ENCODE measurements at regions not wholly inside any gene's neighbourhood (a gene's known extent, or its start where the extent isn't known, plus 50 kb on each side); places are given as distances from the start of the nearest gene placed in this dataset.

DNA sequence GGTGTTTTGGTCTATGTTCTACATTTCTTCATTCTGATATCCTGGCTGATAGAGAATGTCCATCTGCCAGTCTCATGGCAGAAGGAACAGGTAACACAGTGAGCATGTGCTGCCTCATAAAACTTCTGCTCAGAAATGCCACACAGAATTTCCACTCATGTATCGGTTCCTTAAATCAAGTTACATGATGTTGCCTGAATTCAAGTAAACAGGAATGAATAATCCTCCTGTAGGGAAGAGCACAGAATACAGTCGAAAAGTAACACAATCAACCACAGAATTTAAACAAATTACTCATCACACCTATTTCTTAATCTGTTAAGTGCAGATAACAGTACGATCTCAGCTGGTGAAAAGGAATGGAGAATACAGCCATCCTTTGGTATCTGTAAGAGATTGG lies 74.7 kb downstream of the FAM217A start:
- DNase-seq (ENCODE audit: low read depth in 2 of 2) = no peak

DNA sequence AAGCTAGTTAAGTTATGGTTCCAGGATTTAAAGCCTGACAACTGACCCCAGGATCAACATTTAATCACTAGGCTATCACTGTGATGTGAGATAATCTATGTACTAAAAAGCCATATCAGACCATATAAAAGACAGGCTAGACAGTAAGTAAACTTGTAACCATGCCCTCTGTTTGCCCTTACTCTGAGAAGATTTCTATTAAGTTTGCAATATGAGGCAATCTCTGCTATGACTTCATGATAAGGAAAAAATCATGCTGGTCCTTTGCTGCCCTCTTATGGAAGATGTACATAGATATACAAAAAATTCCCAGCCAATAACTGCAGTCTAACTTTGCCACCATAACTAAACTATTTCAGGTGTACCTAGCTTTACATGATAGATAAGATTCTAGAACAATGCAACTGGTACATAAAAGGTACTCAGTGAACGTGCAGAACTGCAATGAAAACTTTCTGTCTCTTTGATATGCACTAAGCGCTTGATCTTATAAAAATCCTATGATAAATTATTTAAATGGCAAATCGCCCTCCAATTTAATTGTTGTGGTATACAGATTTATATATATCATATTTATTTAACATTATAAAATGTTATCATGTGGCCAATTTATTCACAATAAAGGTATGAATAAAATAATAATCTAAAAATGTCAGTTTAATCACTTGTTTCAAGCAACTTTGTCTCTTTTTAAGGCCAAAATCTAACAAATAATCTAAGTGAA lies 70.5 kb downstream of the FAM217A start:
- no peak for DNase-seq (ENCODE audit: low read depth in 2 of 2)

DNA sequence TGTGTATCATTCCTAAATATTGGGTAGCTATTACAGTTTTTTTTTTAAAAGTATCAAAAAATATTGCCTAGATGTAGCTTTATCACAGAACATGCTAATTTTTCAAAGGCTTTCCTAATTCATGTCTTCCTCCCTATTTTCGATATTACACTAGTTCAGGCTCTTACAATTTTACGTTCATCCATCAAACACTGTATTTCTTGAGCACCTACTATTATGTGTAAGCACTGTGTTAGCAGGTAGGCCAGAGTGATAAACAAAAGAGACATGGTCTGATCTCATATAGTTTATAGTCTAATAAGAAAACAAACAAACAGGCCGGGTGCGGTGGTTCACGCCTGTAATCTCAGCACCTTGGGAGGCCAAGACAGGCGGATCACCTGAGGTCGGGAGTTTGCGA lies 69.5 kb downstream of the FAM217A start:
- DNase-seq (ENCODE audit: low read depth in 2 of 2) = no peak

DNA sequence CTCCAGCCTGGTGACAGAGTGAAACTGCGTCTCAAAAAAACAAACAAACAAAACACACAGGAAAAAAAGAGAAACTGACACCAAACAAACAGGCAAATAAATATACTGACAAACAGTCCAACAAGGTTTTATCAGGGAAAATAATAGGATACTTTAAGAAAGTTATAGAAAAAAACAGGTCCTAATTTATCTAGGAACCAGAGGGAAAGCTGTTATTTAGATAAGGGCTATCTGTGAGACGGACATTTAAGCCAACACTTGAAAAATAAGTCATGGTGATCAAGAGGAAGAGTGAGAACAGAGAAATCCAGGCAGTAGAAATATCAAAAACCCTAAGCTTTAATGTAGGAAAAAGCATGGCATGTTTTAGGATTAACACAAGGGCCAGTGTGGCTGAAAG lies 68.9 kb downstream of the FAM217A start:
- no peak for DNase-seq (ENCODE audit: low read depth in 2 of 2)

DNA sequence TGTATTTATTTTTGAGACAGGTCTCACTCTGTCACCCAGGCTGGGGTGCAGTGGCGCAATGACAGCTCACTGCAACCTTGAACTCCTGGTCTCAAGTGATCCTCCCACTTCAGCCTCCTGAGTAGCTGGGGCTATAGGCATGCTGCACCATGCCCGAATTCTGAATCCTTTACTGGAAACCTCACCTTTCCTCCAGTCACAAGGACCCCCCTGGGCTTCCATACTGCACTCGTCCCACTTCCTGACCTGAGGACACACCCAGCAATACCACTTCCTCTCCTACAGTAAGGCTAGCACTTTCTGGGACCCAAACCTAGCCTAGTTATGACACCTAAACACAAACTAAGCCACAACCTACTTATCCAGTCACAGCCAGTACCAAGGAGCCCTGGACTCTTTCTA lies 68.2 kb downstream of the FAM217A start:
- DNase-seq (ENCODE audit: low read depth in 2 of 2) = no peak

DNA sequence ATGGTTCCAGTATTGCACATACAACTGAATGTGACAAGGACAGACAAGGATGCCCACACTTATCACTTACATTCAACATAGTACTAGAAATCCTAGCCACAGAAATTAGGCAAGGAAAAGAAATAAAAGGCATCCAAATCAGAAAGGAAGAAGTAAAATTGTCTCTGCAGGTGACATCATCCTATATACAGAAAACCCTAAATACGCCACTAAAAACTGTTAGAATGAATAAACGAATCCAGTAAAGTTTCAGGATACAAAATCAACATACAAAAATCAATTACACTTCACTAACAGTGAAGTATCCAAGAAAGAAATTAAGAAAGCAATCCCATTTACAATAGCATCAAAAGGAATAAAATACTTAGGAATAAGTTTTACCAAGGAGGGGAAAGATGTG lies 66.1 kb downstream of the FAM217A start:
- no peak for DNase-seq (ENCODE audit: low read depth in 2 of 2)

DNA sequence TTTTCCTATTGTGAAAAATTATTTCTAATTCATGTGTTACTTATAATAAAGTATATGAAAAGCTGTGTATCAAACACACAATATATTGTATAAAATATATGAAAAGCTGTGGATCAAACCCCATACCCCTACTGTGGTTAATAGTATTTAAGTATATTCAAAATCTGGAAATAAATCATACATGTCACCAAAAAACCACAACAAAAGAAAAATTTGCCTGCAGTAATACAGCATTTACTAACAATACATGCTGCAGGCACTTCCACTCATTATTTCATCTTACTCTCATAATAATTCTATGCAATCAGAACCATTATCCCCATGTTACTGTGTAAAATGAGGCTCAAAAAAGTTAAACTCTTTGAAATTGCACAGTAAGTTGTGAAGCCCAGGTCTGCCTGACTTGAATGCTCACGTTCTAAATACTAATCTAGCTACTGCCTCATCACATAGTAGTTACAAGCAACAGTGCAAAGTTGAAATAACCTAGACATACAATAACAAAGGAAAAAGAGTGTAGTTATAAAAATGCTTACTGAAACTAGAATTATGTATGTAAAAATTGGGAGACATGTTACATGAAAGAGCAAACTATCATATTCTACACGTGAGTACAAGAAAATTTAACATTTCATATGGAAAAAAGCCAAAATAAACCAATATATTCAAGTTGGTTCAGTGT lies 61.7 kb downstream of the FAM217A start:
- no peak for DNase-seq (ENCODE audit: low read depth in 2 of 2)

DNA sequence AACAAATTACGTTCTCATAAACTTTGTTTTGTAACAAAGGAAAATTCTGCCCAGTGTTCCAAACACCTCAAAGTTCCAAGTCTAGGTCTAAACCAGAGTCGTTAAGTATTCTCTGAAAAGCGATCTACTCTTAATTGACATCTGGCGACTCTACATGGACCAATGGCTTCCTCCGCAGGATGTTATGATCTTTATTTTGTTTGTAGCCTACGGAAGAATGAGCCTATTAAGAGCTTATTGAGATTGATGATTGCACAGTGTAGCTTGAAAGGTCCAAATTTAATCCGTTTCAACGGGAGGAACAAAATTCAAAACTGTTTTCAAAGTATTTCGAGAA lies 61.1 kb downstream of the FAM217A start:
- DNase-seq (ENCODE audit: low read depth in 2 of 2) = no peak

DNA sequence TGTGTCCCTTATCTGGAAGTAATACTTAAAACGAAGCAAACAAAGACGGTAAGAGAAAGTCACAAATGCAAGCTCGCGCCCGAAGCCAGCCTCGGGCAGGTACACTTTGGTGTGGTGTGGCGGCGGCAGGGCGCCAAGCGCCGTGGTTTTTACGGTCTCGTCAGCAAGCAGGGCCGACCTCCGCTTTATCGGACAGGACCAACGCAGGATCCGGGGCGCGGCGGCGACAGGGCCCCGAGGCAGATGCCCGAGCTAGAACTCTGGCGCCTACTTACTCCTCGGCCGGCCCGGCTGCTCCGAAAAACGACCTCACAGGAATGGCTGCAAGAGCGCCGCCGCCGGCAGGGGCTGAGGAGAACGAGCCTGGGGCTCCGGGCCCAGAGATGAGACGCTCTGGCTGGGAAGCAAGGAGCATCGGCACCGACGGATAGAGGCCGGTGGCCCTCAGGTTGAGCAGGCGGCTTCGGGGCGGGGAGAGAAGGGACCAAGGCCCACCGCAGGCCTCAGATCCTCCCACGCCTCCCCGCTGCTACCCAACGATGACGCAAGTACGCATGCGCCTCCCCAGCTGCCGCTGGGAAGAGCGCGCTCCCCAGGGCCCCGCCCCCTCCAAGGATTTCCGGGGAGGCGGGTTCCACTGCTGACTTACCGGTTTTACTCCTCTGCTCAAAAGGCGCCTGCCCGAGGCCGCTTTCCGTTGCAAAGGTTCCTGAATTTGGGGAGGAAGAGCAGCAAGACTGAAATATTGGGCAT lies 60.6 kb downstream of the FAM217A start:
- peak; percentile 96 for DNase-seq (ENCODE audit: low read depth in 2 of 2)

Measured in stimulated activated CD8-positive, alpha-beta memory T cell treated with anti-CD3 and anti-CD28 coated beads, Interleukin-2, amount 100 ng/mL, for 48 hours (primary cell).